IPS-20b (cell line): ENCODE measurements at regions not wholly inside any gene's neighbourhood (a gene's known extent, or its start where the extent isn't known, plus 50 kb on each side); places are given as distances from the start of the nearest gene placed in this dataset.
"Not testable (repeated sequence)": the region's sequence is repeated elsewhere in the genome, so short reads cannot be mapped to it uniquely, and the experiment has no call there.

Experiments
- H3K27ac ChIP-seq: one replicate; pipeline ENCODE4 v1.5.1; 2013; ENCODE audit warnings: low read length
- H3K27me3 ChIP-seq: 2 replicates; pipeline ENCODE4 v1.6.1; 2013; ENCODE audit warnings: mild to moderate bottlenecking, low read length, inconsistent platforms; ENCODE audit not compliant: insufficient read depth
- H3K36me3 ChIP-seq: 2 replicates; pipeline ENCODE4 v1.6.1; 2013; ENCODE audit warnings: low read depth, mild to moderate bottlenecking, inconsistent platforms, low read length, moderate library complexity; ENCODE audit not compliant: insufficient read depth
- H3K4me1 ChIP-seq: 2 replicates; pipeline ENCODE4 v1.6.1; 2013; ENCODE audit warnings: mild to moderate bottlenecking, control low read depth, inconsistent platforms, low read length, moderate library complexity; ENCODE audit not compliant: insufficient read depth
- H3K4me3 ChIP-seq: 2 replicates; pipeline ENCODE4 v1.5.1; 2013; ENCODE audit warnings: mild to moderate bottlenecking, low read length, inconsistent platforms
- H3K9ac ChIP-seq: 2 replicates; pipeline ENCODE4 v1.6.1; 2013; ENCODE audit warnings: low read depth, mild to moderate bottlenecking, inconsistent platforms, low read length, moderate library complexity
- H3K9me3 ChIP-seq: 2 replicates; pipeline ENCODE4 v1.6.1; 2013; ENCODE audit warnings: mild to moderate bottlenecking, low read depth, low read length, inconsistent platforms; ENCODE audit not compliant: insufficient read depth

GRCh38 chr9:22992780-22993179, 546.2 kb downstream of the DMRTA1 start:
- Histone ChIP-seq H3K36me3 (no peaks in the 10 kb centered on the region), H3K9ac (no peak overlapping the region), H3K4me1 (no peaks in the 10 kb centered on the region), H3K9me3 (peaks cover 11% of the 10 kb centered on the region; the same call in 1 of the 2 replicates), H3K27me3 (no peaks in the 10 kb centered on the region), H3K27ac (no peak overlapping the region), H3K4me3 (no peak overlapping the region)

- Histone ChIP-seq H3K36me3 (no peaks in the 10 kb centered on the region), H3K4me1 (no peaks in the 10 kb centered on the region), H3K9ac (no peak overlapping the region), H3K27ac (no peak overlapping the region), H3K4me3 (no peak overlapping the region), H3K27me3 (no peaks in the 10 kb centered on the region), H3K9me3 (peaks cover 20% of the 10 kb centered on the region; the same call in 1 of the 2 replicates)
These were observed 551.3 kb downstream of the DMRTA1 start for GRCh38 chr9:22997923-22998322.

- H3K4me1 ChIP-seq, result 0 out of 2 replicates have a peak, but pooled peaks cover 2% of the 10 kb centered on the region
- H3K9me3 ChIP-seq, result no peaks in the 10 kb centered on the region
These were observed 558.5 kb downstream of the DMRTA1 start for GRCh38 chr9:23005156-23005555.

GRCh38 chr9:23006127-23006526, 559.5 kb downstream of the DMRTA1 start:
- Histone ChIP-seq H3K27me3 (no peaks in the 10 kb centered on the region), H3K9ac (no peak overlapping the region), H3K4me3 (no peak overlapping the region), H3K9me3 (no peaks in the 10 kb centered on the region), H3K27ac (no peak overlapping the region), H3K36me3 (no peaks in the 10 kb centered on the region), H3K4me1 (0 out of 2 replicates have a peak, but pooled peaks cover 2% of the 10 kb centered on the region)

More at GRCh38 chr9:23005156-23005555, 558.5 kb downstream of the DMRTA1 start:
- Histone ChIP-seq H3K9ac (no peak overlapping the region), H3K4me3 (no peak overlapping the region), H3K36me3 (no peaks in the 10 kb centered on the region), H3K27ac (no peak overlapping the region), H3K27me3 (no peaks in the 10 kb centered on the region)

GRCh38 chr9:23011669-23012068, 565.0 kb downstream of the DMRTA1 start:
- Histone ChIP-seq H3K4me3 (no peak overlapping the region), H3K27me3 (no peaks in the 10 kb centered on the region), H3K36me3 (no peaks in the 10 kb centered on the region), H3K27ac (no peak overlapping the region), H3K9ac (no peak overlapping the region), H3K4me1 (no peaks in the 10 kb centered on the region), H3K9me3 (no peaks in the 10 kb centered on the region)

GRCh38 chr9:23015557-23015956, 568.9 kb downstream of the DMRTA1 start:
- H3K9ac ChIP-seq, result no peak overlapping the region
- H3K36me3 ChIP-seq, result no peaks in the 10 kb centered on the region
- H3K9me3 ChIP-seq, result no peaks in the 10 kb centered on the region
- H3K4me3 ChIP-seq, result no peak overlapping the region
- no peak overlapping the region for H3K27ac ChIP-seq
- H3K27me3 ChIP-seq, result no peaks in the 10 kb centered on the region
- H3K4me1 ChIP-seq, result no peaks in the 10 kb centered on the region

- H3K4me1 ChIP-seq, result no peaks in the 10 kb centered on the region
- H3K9me3 ChIP-seq, result no peaks in the 10 kb centered on the region
- H3K36me3 ChIP-seq, result no peaks in the 10 kb centered on the region
- H3K27me3 ChIP-seq, result no peaks in the 10 kb centered on the region
- no peak overlapping the region for H3K4me3 ChIP-seq
- no peak overlapping the region for H3K9ac ChIP-seq
- H3K27ac ChIP-seq, result no peak overlapping the region
These were observed 589.8 kb downstream of the DMRTA1 start for GRCh38 chr9:23036416-23036815.

- Histone ChIP-seq H3K4me1 (no peaks in the 10 kb centered on the region), H3K4me3 (no peak overlapping the region), H3K27me3 (no peaks in the 10 kb centered on the region), H3K9ac (no peak overlapping the region), H3K36me3 (no peaks in the 10 kb centered on the region), H3K27ac (no peak overlapping the region), H3K9me3 (no peaks in the 10 kb centered on the region)
These were observed 592.8 kb downstream of the DMRTA1 start for GRCh38 chr9:23039402-23039801.

- H3K27ac ChIP-seq, result no peak overlapping the region
These were observed 594.8 kb downstream of the DMRTA1 start for GRCh38 chr9:23041466-23041865.

GRCh38 chr9:23044549-23044948, 597.9 kb downstream of the DMRTA1 start:
- no peaks in the 10 kb centered on the region for H3K9me3 ChIP-seq
- no peaks in the 10 kb centered on the region for H3K27me3 ChIP-seq
- H3K27ac ChIP-seq, result no peak overlapping the region
- no peaks in the 10 kb centered on the region for H3K36me3 ChIP-seq
- H3K4me3 ChIP-seq, result no peak overlapping the region
- H3K4me1 ChIP-seq, result peaks cover 5% of the 10 kb centered on the region; the same call in 1 of the 2 replicates
- H3K9ac ChIP-seq, result no peak overlapping the region

More at GRCh38 chr9:23041466-23041865, 594.8 kb downstream of the DMRTA1 start:
- H3K27me3 ChIP-seq, result no peaks in the 10 kb centered on the region
- H3K36me3 ChIP-seq, result no peaks in the 10 kb centered on the region
- no peaks in the 10 kb centered on the region for H3K9me3 ChIP-seq
- no peak overlapping the region for H3K4me3 ChIP-seq
- H3K4me1 ChIP-seq, result no peaks in the 10 kb centered on the region
- no peak overlapping the region for H3K9ac ChIP-seq

GRCh38 chr9:23046026-23046425, 599.4 kb downstream of the DMRTA1 start:
- not testable (repeated sequence) for H3K9me3 ChIP-seq, H3K27ac ChIP-seq, H3K36me3 ChIP-seq, H3K9ac ChIP-seq, H3K4me3 ChIP-seq, H3K27me3 ChIP-seq
- H3K4me1 ChIP-seq, result peaks cover 12% of the 10 kb centered on the region; the same call in 1 of the 2 replicates

- Histone ChIP-seq H3K4me3 (no peak overlapping the region), H3K4me1 (peaks cover 12% of the 10 kb centered on the region; the same call in 1 of the 2 replicates), H3K9ac (no peak overlapping the region), H3K36me3 (no peaks in the 10 kb centered on the region), H3K27me3 (no peaks in the 10 kb centered on the region), H3K27ac (no peak overlapping the region), H3K9me3 (no peaks in the 10 kb centered on the region; the same call in 1 of the 2 replicates)
These were observed 603.9 kb downstream of the DMRTA1 start for GRCh38 chr9:23050548-23050947.
